Muscle of back (tissue), 3 donors: ENCODE measurements at regions not wholly inside any gene's neighbourhood (a gene's known extent, or its start where the extent isn't known, plus 50 kb on each side); places are given as distances from the start of the nearest gene placed in this dataset.
A peak's percentile ranks its signal among the peaks of the same experiment; 100 is the strongest.

ENCODE experiments used
- DNase-seq, 3 donors: peaks; one replicate each; pipeline versions ENCODE4 v3.0.0 to v3.0.0-alpha.2; 2013

GRCh38 chr10:109203646-109204353, 719.5 kb downstream of the XPNPEP1 start:
- peak in 2 of 3 donors; percentile 16 to 30 for DNase-seq

- no peak for DNase-seq
Measured at GRCh38 chr10:109202111-109202510, 721.2 kb downstream of the XPNPEP1 start.

- DNase-seq, result no peak
Measured at GRCh38 chr10:109200646-109201045, 722.7 kb downstream of the XPNPEP1 start.

GRCh38 chr10:109191823-109192222, 731.5 kb downstream of the XPNPEP1 start:
- no peak for DNase-seq

DNA sequence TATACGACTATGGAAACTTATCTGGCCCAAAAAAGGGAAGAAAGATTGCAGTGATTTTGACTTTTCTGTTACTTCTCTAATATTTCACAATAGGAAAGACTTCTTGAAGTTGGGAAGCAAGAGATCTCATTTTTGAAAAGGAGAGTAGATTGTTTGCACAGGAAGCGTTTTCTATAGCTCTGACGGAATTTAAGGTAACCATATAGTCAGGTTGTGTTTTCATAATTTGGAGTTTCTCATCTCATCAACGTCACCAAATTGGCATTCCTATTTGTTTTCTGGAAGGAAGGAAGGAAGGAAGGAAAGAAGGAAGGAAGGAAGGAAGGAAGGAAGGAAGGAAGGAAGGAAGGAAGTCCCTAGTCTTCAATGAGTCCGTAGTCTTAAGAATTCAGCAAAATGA, 732.0 kb downstream of the XPNPEP1 start:
- no peak for DNase-seq

- DNase-seq, result no peak
Measured at GRCh38 chr10:109187677-109188076, 735.6 kb downstream of the XPNPEP1 start.

DNA sequence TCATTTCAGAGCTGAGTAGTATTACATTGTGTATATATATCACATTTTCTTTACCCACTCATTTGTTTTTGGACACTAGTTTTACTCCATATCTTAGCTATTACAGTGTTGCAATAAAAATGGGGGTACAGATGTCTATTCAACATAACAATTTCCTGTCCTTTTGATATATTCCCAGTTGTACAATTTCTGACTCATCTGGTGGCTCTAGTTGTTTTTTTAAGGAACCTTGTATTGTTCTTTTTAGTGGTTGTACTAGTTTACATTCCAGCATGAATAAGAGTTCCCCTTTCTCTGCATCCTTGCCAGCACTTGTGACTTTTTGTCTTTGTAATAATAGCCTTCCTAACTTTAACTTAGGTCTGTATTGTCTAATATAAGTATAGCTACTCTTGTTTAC, 739.9 kb downstream of the XPNPEP1 start:
- no peak for DNase-seq

- peak in 2 of 3 donors; percentile 27 to 32 for DNase-seq
Measured at GRCh38 chr10:109178591-109178990, 744.7 kb downstream of the XPNPEP1 start.

GRCh38 chr10:109174526-109174925, 748.8 kb downstream of the XPNPEP1 start:
- DNase-seq, result no peak

DNA sequence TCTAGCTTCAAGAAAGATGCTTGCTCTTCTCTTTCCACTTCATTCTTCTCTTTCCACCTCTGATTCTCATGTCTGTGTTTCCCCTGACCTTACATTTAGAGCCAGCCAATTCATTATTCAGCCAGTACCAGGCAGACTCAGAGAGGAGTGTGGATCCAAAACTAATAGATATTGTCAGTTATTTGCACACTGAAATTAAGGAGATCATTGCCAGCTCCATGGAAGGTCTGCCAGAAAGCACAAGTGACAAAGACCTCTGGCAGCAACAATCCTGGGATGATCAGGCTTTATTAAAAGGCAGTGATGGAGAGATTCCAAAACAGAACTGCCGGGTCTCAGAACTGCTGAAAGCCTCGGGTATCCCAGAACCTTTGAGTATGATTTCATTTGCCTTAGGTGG, 749.4 kb downstream of the XPNPEP1 start:
- DNase-seq, result peak in 2 of 3 donors; percentile 3 to 12

- DNase-seq, result peak; percentile 20 to 26 (median 25)
Measured at GRCh38 chr10:109173121-109173520, 750.2 kb downstream of the XPNPEP1 start.

DNA sequence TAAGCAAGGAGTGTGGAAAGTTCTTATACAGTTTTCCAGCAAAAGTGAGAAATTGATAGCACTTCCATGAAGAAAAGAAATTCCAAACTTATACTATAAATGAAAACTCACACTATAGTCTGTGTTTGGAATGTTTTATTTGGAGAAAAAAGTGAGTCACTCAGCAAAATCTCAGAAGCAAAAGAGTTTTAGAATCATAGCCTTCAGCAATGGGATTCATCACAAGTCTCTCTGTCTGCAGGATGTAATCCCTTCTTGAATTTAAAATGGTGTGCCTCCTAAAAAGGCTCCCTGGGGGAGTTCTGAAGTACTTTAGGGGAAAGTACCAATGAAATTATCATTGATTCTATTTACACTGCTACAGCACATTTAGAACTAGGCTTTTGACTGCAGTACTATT, 756.4 kb downstream of the XPNPEP1 start:
- no peak for DNase-seq

DNA sequence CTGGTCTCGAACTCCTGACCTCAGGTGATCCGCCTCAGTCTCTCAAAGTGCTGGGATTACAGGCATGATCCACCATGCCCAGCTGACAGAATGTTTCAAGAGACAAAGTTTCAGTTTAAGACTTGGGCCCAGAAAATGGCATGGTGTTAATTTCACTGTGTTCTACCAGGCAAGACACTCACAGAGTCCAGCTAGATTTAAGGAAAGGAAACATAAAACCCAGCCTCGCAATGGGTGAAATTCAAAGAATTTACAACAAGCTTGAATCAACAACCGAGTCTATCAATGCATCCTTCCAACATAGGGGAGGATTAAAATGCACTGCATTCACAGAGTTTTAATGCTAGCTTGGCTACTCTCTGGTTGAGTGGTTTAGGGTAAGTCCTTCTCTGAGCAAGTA, 764.0 kb downstream of the XPNPEP1 start:
- DNase-seq, result no peak

GRCh38 chr10:109156396-109156795, 766.9 kb downstream of the XPNPEP1 start:
- no peak for DNase-seq

DNA sequence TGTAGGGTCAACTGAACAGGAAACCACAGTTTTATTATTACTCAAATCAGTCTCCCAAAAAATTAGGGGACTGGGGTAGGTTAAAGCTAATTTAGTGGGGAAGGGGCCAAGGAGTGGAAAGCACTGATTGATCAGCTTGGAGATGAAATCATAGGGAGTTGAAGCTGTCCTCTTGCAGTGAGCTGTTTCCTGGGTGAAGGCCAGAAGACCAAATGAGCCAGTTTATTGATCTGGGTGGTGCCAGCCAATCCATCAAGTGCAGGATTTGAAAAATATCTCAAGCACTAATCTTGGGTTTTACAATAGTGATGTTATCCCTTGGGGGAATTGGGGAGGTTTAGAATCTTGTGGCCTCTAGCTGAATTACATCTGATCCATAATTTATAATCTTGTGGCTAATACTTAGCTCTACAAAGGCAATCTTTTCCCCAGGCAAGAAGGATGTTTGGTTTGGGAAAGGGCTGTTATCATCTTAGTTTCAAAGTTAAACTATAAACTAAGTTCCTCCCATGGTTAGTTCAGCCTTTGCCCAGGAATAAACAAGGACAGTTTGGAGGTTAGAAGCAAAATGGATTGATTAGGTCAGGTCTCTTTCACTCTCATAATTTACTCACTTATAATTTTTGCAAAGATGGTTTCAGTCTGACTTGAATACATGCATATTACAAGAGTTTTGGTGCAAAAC, 773.5 kb downstream of the XPNPEP1 start:
- DNase-seq, result no peak

DNA sequence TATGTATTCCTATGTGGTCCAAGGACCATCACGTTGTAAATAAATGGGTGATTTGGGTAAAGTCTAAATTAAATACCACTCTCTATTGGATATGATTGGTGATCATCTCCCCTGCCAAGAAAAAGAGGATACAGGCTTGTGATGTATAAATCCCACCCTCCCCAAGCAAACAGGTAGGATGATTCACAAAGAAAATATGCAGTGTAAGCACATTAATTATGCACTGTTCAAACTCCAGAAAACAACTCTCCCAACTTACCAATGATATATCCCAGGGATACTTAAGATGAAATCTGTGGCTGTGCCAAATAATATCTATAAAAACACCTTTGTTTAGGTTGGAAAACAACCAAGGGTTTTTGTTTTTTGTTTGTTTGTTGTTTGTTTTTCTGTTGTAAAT, 795.9 kb downstream of the XPNPEP1 start:
- DNase-seq, result no peak

DNA sequence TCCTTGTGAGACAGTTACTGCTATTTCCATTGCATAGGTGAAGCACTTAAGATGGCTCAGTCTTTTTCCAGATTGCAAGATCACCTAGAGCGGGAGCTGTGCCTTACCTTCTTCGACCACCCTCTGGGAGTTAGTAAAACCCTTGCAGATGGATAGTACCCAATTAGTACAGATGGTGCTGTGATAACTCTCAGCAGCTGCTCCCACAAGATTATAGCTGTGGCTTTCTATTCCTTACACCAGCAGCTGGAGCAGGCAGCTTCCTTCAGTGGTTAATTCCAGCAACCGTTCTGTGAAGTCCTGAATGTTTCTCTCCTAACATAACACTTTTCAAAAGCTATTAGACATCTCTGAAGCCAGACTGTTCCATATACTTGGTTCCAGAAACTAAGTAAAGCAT, 796.8 kb downstream of the XPNPEP1 start:
- DNase-seq, result no peak

- DNase-seq, result no peak
Measured at GRCh38 chr10:109126016-109126415, 797.3 kb downstream of the XPNPEP1 start.

GRCh38 chr10:109115179-109115578, 808.1 kb downstream of the XPNPEP1 start:
- DNase-seq, result no peak

GRCh38 chr10:109114579-109114978, 808.7 kb downstream of the XPNPEP1 start:
- DNase-seq, result no peak

GRCh38 chr10:109106604-109107003, 816.7 kb downstream of the XPNPEP1 start:
- no peak for DNase-seq

DNA sequence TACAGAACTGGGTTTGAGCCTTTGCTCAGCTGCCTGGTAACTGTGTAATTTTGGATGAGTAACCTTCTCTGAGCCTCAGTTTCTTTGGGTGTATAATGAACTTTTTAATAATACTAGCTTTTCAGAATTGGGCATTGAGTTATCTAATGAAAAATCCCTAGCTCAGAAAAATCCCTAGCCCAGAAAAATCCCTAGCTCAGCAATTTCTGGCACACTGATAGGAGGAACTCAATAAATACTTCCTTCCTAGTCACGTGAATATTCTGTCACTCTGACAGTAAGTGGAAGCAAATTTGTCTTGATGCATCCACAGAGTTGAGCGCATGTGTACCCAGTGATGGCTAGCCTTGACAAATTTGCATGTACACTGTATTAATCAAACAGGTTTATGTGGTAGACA, 817.6 kb downstream of the XPNPEP1 start:
- DNase-seq, result no peak

DNA sequence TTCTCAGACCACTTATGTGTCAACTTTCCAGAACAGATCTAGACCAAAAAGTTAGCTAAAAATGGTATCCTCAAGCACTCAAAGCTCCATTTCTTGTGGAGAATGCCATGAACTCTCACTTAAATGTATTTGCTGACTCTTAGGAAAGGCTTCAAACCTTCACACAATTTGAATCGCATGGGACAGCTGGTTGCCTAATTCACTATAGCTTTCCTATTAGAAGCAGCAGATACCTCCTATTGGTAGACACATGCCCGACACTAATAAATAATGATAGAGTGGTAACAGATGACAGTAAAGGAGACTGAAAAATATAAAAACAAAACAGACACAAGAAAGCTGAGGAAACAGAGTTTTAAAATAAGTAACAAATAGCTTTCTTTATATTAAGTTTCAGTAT, 818.5 kb downstream of the XPNPEP1 start:
- no peak for DNase-seq

GRCh38 chr10:109103278-109103677, 820.0 kb downstream of the XPNPEP1 start:
- no peak for DNase-seq
